ENCODE measurements at regions not wholly inside any gene's neighbourhood (a gene's known extent, or its start where the extent isn't known, plus 50 kb on each side); places are given as distances from the start of the nearest gene placed in this dataset.

- H3K36me3 ChIP-seq (ENCODE audit: control insufficient read depth in 4 of 4, insufficient read depth in 3 of 4, low read depth in 1 of 4, low read length in 3 of 4): no peaks in the 10 kb centered on the region
- H3K4me1 ChIP-seq (ENCODE audit: control insufficient read depth in 4 of 4, insufficient read depth in 4 of 4, low read length in 3 of 4): peaks cover 0 to 8% (median 0%) of the 10 kb centered on the region in 4 donors
- H3K4me3 ChIP-seq (ENCODE audit: low read depth in 1 of 3, low read length in 3 of 3): no peak overlapping the region
- H3K27me3 ChIP-seq (ENCODE audit: control insufficient read depth in 4 of 4, insufficient read depth in 4 of 4, low read length in 3 of 4): no peaks in the 10 kb centered on the region
- no peak overlapping the region for H3K9ac ChIP-seq (ENCODE audit: low read depth in 1 of 2, low read length in 2 of 2)
- no peak overlapping the region for H3K27ac ChIP-seq (ENCODE audit: low read depth in 1 of 2, low read length in 2 of 2)
- no peak for TF ChIP-seq RXRA (IDR thresholded peaks at IDR 0.05)
- TF ChIP-seq NR2F2 (IDR thresholded peaks at IDR 0.05): no peak
- TF ChIP-seq, protein P1, sequence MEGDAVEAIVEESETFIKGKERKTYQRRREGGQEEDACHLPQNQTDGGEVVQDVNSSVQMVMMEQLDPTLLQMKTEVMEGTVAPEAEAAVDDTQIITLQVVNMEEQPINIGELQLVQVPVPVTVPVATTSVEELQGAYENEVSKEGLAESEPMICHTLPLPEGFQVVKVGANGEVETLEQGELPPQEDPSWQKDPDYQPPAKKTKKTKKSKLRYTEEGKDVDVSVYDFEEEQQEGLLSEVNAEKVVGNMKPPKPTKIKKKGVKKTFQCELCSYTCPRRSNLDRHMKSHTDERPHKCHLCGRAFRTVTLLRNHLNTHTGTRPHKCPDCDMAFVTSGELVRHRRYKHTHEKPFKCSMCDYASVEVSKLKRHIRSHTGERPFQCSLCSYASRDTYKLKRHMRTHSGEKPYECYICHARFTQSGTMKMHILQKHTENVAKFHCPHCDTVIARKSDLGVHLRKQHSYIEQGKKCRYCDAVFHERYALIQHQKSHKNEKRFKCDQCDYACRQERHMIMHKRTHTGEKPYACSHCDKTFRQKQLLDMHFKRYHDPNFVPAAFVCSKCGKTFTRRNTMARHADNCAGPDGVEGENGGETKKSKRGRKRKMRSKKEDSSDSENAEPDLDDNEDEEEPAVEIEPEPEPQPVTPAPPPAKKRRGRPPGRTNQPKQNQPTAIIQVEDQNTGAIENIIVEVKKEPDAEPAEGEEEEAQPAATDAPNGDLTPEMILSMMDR (IDR thresholded peaks at IDR 0.05; ENCODE audit: low read depth, low read length, missing input control): no peak
- no peak for TF ChIP-seq YY1 (IDR thresholded peaks at IDR 0.05)
- TF ChIP-seq, protein P2, sequence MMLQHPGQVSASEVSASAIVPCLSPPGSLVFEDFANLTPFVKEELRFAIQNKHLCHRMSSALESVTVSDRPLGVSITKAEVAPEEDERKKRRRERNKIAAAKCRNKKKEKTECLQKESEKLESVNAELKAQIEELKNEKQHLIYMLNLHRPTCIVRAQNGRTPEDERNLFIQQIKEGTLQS (IDR thresholded peaks at IDR 0.05): no peak
- no peak for TF ChIP-seq TAF1 (conservative IDR thresholded peaks at IDR 0.05)
- TF ChIP-seq, protein P3, sequence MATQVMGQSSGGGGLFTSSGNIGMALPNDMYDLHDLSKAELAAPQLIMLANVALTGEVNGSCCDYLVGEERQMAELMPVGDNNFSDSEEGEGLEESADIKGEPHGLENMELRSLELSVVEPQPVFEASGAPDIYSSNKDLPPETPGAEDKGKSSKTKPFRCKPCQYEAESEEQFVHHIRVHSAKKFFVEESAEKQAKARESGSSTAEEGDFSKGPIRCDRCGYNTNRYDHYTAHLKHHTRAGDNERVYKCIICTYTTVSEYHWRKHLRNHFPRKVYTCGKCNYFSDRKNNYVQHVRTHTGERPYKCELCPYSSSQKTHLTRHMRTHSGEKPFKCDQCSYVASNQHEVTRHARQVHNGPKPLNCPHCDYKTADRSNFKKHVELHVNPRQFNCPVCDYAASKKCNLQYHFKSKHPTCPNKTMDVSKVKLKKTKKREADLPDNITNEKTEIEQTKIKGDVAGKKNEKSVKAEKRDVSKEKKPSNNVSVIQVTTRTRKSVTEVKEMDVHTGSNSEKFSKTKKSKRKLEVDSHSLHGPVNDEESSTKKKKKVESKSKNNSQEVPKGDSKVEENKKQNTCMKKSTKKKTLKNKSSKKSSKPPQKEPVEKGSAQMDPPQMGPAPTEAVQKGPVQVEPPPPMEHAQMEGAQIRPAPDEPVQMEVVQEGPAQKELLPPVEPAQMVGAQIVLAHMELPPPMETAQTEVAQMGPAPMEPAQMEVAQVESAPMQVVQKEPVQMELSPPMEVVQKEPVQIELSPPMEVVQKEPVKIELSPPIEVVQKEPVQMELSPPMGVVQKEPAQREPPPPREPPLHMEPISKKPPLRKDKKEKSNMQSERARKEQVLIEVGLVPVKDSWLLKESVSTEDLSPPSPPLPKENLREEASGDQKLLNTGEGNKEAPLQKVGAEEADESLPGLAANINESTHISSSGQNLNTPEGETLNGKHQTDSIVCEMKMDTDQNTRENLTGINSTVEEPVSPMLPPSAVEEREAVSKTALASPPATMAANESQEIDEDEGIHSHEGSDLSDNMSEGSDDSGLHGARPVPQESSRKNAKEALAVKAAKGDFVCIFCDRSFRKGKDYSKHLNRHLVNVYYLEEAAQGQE (IDR thresholded peaks at IDR 0.05): no peak
- no peak for TF ChIP-seq FOXA2 (IDR thresholded peaks at IDR 0.05)
- TF ChIP-seq ZBTB33 (IDR thresholded peaks at IDR 0.05): no peak
- no peak for TF ChIP-seq HNF4G (IDR thresholded peaks at IDR 0.05)
- no peak for TF ChIP-seq RAD21 (IDR thresholded peaks at IDR 0.05)
- DNase-seq (ENCODE audit: low spot score): no peak
- no peaks in the 10 kb centered on the region for H3K9me3 ChIP-seq (ENCODE audit: control insufficient read depth in 4 of 4, low read length in 3 of 4)
- 94% methylated on average over 1 of the region's 1 CpG for WGBS
These were observed 409.0 kb downstream of the DAD1 start for GRCh38 chr14:22180045-22180444.

DNA sequence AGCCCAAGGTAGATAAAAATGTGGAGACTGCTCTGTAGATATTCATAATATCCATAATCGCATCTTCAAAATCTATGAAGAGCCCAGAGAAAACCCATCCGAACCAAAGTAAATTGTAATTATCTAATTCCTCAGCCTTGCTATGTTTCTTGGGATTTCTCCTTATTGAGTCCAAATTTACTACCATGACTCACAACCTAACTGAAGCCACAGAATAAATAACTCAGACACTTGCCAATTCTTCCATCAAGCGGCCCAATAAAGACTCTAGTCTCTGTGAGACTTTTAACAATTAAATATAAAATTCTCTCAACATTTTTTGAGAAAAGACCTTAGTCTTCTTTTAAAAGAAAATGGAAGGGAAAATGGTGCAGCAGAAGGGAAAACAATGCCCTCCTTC, 409.8 kb downstream of the DAD1 start:
- 78% methylated on average over 3 of the region's 3 CpGs for WGBS

More for the DNA sequence above, 409.8 kb downstream of the DAD1 start:
- no peaks in the 10 kb centered on the region for H3K36me3 ChIP-seq (ENCODE audit: control insufficient read depth in 4 of 4, insufficient read depth in 3 of 4, low read depth in 1 of 4, low read length in 3 of 4)
- no peaks in the 10 kb centered on the region for H3K9me3 ChIP-seq (ENCODE audit: control insufficient read depth in 4 of 4, low read length in 3 of 4)
- no peak for DNase-seq (ENCODE audit: low spot score)
- no peaks in the 10 kb centered on the region for H3K27me3 ChIP-seq (ENCODE audit: control insufficient read depth in 4 of 4, insufficient read depth in 4 of 4, low read length in 3 of 4)
- no peak overlapping the region for H3K27ac ChIP-seq (ENCODE audit: low read depth in 1 of 2, low read length in 2 of 2)
- TF ChIP-seq RXRA (IDR thresholded peaks at IDR 0.05): no peak
- TF ChIP-seq, protein P4, sequence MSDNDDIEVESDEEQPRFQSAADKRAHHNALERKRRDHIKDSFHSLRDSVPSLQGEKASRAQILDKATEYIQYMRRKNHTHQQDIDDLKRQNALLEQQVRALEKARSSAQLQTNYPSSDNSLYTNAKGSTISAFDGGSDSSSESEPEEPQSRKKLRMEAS (IDR thresholded peaks at IDR 0.05): no peak
- TF ChIP-seq, protein P1 (IDR thresholded peaks at IDR 0.05; ENCODE audit: low read depth, low read length, missing input control): no peak
- no peak for TF ChIP-seq FOXA2 (IDR thresholded peaks at IDR 0.05)
- TF ChIP-seq, protein P2 (IDR thresholded peaks at IDR 0.05): no peak
- no peak for TF ChIP-seq SP1 (IDR thresholded peaks at IDR 0.05)
- no peak for TF ChIP-seq RAD21 (IDR thresholded peaks at IDR 0.05)
- TF ChIP-seq HNF4A (conservative IDR thresholded peaks at IDR 0.05): no peak
- TF ChIP-seq GABPA (IDR thresholded peaks at IDR 0.05 in 1 of 2, conservative IDR thresholded peaks at IDR 0.05 in 1 of 2): no peak
- TF ChIP-seq NR2F2 (IDR thresholded peaks at IDR 0.05): no peak
- TF ChIP-seq JUND (IDR thresholded peaks at IDR 0.05): no peak
- no peak for TF ChIP-seq HNF4G (IDR thresholded peaks at IDR 0.05)
- TF ChIP-seq ZBTB33 (IDR thresholded peaks at IDR 0.05): no peak
- TF ChIP-seq YY1 (IDR thresholded peaks at IDR 0.05): no peak
- no peak overlapping the region for H3K9ac ChIP-seq (ENCODE audit: low read depth in 1 of 2, low read length in 2 of 2)
- no peak overlapping the region for H3K4me3 ChIP-seq (ENCODE audit: low read depth in 1 of 3, low read length in 3 of 3)
- peaks cover 0 to 5% (median 3%) of the 10 kb centered on the region in 4 donors for H3K4me1 ChIP-seq (ENCODE audit: control insufficient read depth in 4 of 4, insufficient read depth in 4 of 4, low read length in 3 of 4)

All from liver (tissue), 8 donors.